IPS DF 6.9 (cell line): ENCODE measurements at regions not wholly inside any gene's neighbourhood (a gene's known extent, or its start where the extent isn't known, plus 50 kb on each side); places are given as distances from the start of the nearest gene placed in this dataset.

Experiments
- DNase-seq: peaks from one replicate; pipeline ENCODE4 v3.0.0-alpha.2; 2013; ENCODE audit warnings: low read depth, low spot score
- H3K27ac ChIP-seq: one replicate; pipeline ENCODE4 v1.5.1; 2013; ENCODE audit warnings: low read length, control low read depth
- H3K27me3 ChIP-seq: 2 replicates; pipeline ENCODE4 v1.6.1; 2013; ENCODE audit warnings: mild to moderate bottlenecking, low read length; ENCODE audit not compliant: control insufficient read depth, insufficient read depth
- H3K36me3 ChIP-seq: 2 replicates; pipeline ENCODE4 v1.6.1; 2013; ENCODE audit warnings: low read length; ENCODE audit not compliant: control insufficient read depth, insufficient read depth
- H3K4me1 ChIP-seq: 2 replicates; pipeline ENCODE4 v1.6.1; 2013; ENCODE audit warnings: low read length; ENCODE audit not compliant: control insufficient read depth, insufficient read depth
- H3K4me3 ChIP-seq: 2 replicates; pipeline ENCODE4 v1.5.1; 2013; ENCODE audit warnings: mild to moderate bottlenecking, low read length
- H3K9me3 ChIP-seq: 2 replicates; pipeline ENCODE4 v1.6.1; 2013; ENCODE audit warnings: low read length, inconsistent platforms; ENCODE audit not compliant: control insufficient read depth, insufficient read depth
- WGBS: extraction: QIAGEN DNeasy Blood & Tissue Kit; methylation state at CpG from one replicate; pipeline ENCODE4 v1.1.7; 2013; ENCODE audit warnings: mixed read lengths, missing lambda C conversion rate; ENCODE audit not compliant: insufficient read length, insufficient coverage; 5-methylcytosine and 5-hydroxymethylcytosine counted together

DNA sequence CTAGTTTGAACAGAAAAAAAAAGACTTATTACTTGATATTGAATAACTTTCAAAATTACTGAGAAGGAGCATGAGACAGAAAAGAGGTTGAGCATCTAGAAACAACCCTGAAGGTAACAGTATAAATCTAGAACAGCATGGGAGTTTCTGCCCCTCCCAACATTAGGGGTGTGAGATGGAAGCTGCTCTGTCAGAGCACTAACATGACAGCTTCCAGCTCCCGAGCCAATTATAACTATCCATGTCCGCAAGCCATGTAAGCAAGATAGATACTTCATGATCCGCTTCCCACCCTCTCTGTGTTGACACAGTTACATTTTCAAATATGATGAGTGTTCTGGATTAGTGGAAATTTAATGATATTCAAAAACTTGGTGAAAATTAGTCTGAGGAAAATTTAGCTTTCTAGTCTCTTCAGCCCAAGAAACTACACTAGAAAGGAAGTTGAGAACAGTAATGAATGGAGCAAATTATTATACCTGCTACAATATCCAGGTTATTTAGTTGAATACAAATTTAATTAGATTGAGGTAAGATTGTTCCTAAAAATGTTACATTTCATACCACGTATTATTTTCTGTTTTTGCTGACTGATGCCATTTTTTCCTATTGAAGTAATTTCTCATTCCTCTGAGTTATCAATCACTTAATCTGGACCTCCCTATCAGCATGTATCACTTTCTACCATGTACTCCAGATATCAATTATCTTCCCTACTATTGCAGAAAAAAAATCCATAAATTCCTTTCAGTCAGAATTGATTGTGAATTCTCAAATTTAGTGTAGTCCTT, 129.3 kb upstream of the SLIT2 start:
- Histone ChIP-seq H3K4me3 (no peak overlapping the region), H3K36me3 (no peaks in the 10 kb centered on the region), H3K9me3 (no peaks in the 10 kb centered on the region), H3K27me3 (no peaks in the 10 kb centered on the region), H3K27ac (no peak overlapping the region), H3K4me1 (no peaks in the 10 kb centered on the region)
- no peak for DNase-seq
- WGBS = no CpG with 5 or more reads among the region's 4 CpGs

- no peak overlapping the region for H3K27ac ChIP-seq
- no CpG with 5 or more reads among the region's 2 CpGs for WGBS
- no peaks in the 10 kb centered on the region for H3K9me3 ChIP-seq
- H3K4me1 ChIP-seq = no peaks in the 10 kb centered on the region
- H3K36me3 ChIP-seq = no peaks in the 10 kb centered on the region
- DNase-seq = no peak
- no peaks in the 10 kb centered on the region for H3K27me3 ChIP-seq
- H3K4me3 ChIP-seq = no peak overlapping the region
Measured at GRCh38 chr4:20119141-20119540, 132.6 kb upstream of the SLIT2 start.

DNA sequence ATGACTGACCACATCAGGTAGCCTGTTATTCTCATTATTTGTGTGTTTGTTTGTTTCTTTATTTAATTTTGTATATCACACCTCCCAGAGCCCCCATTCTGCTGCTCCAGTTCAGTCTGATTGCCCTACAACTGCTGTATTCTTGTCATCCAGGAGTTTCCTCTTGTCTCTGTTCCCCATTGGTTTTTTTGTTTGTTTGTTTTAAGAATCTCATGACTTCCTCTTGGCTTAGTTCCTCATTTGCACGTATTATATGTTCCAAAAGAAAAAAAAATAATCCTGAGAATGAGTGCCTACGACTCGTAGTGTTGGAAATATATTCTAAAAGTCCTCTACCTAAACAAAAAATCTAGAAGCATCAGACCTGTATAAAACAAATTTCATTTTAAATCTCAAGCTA, 142.3 kb upstream of the SLIT2 start:
- Histone ChIP-seq H3K27ac (no peak overlapping the region), H3K27me3 (no peaks in the 10 kb centered on the region), H3K9me3 (no peaks in the 10 kb centered on the region), H3K4me3 (no peak overlapping the region), H3K4me1 (no peaks in the 10 kb centered on the region), H3K36me3 (no peaks in the 10 kb centered on the region)
- no peak for DNase-seq
- no CpG with 5 or more reads among the region's 3 CpGs for WGBS

DNA sequence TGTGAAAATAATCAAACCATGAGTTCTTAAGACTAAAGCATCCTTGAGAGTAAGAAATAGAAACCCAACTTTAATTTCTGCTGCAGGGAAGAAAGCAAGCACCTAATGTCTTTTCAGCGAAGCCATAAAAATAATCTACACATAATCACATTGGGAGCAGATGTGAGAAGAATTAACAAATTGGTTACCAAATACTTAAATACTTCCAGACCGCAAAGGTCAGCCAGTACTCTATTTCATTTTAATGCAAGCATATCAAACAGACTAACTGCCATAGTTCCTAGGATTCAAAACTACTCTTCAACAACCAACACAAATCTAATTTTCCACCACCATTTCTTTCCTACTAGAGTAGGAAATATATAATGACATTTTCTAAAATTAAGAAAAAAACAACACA, 144.8 kb upstream of the SLIT2 start:
- Histone ChIP-seq H3K27me3 (no peaks in the 10 kb centered on the region), H3K4me1 (no peaks in the 10 kb centered on the region), H3K36me3 (no peaks in the 10 kb centered on the region), H3K4me3 (no peak overlapping the region), H3K9me3 (no peaks in the 10 kb centered on the region), H3K27ac (no peak overlapping the region)
- DNase-seq = no peak
- no CpG with 5 or more reads among the region's 2 CpGs for WGBS

- Histone ChIP-seq H3K27me3 (no peaks in the 10 kb centered on the region), H3K4me1 (no peaks in the 10 kb centered on the region), H3K27ac (no peak overlapping the region), H3K4me3 (no peak overlapping the region), H3K9me3 (no peaks in the 10 kb centered on the region), H3K36me3 (no peaks in the 10 kb centered on the region)
- no peak for DNase-seq
- WGBS = no CpG with 5 or more reads among the region's 4 CpGs
Measured at GRCh38 chr4:20101831-20102230, 149.9 kb upstream of the SLIT2 start.

DNA sequence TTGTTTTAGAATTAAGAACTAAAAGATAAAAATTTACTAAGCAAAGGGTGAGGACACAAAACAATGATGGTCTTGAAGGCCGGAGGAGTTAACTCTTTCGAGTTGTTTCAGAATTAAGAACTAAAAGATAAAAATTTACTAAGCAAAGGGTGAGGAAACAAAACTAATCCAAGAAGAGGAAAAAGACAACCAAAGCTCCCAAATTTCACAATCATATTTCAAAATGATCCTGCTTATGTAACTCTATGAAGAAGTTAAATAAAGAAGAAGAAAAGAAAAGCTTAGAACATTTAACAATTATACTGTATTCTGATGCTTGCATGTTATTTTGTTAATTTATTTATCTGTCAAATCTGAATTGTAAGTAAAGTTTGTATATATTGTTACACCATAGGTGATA, 154.8 kb upstream of the SLIT2 start:
- no peak for DNase-seq
- Histone ChIP-seq H3K9me3 (no peaks in the 10 kb centered on the region), H3K4me3 (no peak overlapping the region), H3K27ac (no peak overlapping the region), H3K36me3 (no peaks in the 10 kb centered on the region), H3K4me1 (no peaks in the 10 kb centered on the region), H3K27me3 (no peaks in the 10 kb centered on the region)
- WGBS = no CpG with 5 or more reads among the region's 2 CpGs

- Histone ChIP-seq H3K4me1 (no peaks in the 10 kb centered on the region), H3K9me3 (no peaks in the 10 kb centered on the region), H3K4me3 (no peak overlapping the region), H3K27me3 (no peaks in the 10 kb centered on the region), H3K27ac (no peak overlapping the region), H3K36me3 (no peaks in the 10 kb centered on the region)
- no CpG with 5 or more reads among the region's 4 CpGs for WGBS
- DNase-seq = no peak
Measured at GRCh38 chr4:20095805-20096541, 155.7 kb upstream of the SLIT2 start.

DNA sequence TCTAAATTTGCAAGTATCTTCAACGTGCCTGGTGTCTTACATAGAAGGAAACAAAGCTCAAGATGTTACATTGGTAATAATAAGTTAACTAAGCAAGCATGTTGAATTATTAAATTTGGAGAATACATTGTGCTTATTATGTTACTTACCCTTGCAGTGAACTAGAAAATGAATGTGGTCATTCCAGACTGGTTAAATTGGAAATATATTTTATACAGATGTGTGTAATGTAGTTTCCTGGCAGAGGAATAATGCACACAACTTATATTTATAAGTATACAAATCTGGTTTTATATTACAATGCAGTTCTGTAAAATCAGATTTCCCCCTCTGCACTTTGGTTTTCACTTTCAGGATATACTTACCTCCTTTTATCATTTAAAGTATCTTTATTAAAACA, 159.9 kb upstream of the SLIT2 start:
- Histone ChIP-seq H3K36me3 (no peaks in the 10 kb centered on the region), H3K4me3 (no peak overlapping the region), H3K4me1 (no peaks in the 10 kb centered on the region), H3K9me3 (no peaks in the 10 kb centered on the region), H3K27me3 (no peaks in the 10 kb centered on the region), H3K27ac (no peak overlapping the region)
- no CpG with 5 or more reads among the region's 1 CpG for WGBS
- DNase-seq = no peak

- Histone ChIP-seq H3K27me3 (no peaks in the 10 kb centered on the region), H3K9me3 (no peaks in the 10 kb centered on the region), H3K27ac (no peak overlapping the region), H3K4me1 (no peaks in the 10 kb centered on the region), H3K36me3 (no peaks in the 10 kb centered on the region), H3K4me3 (no peak overlapping the region)
- WGBS = no CpG with 5 or more reads among the region's 8 CpGs
- no peak for DNase-seq
Measured at GRCh38 chr4:20087522-20087911, 164.2 kb upstream of the SLIT2 start.

DNA sequence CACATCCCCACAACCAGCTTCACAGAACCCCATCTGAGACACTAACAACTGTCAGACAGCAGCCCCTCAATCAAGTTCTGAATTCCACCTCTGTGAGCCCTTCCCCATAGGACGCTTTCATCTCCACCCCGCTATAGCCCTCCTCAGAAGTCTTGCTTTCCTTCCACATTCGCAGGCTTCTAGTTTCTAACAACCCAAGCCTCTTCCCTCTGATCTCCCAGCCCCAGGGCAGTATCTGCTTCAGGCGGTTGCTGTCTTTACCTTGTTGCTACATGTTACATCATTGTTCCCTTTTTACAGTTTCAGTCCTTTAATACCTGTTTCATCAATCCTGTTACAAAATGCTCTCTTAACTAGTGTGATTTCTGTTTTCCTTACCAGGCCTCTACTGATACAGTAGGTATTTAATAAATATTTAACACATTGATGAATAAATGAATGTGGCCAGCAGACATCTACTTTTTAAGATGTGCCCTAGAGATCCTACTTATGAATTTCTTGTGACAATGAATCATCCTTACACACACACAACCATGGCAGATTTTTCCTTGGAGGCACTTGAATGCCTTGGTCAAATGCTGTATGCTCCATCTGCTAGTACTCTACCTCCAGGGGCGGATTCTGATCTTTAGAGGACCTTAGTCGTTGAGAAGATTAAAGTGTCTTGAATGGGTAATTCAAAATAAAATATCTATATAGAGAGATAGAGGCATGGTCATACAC, 164.7 kb upstream of the SLIT2 start:
- no peaks in the 10 kb centered on the region for H3K4me1 ChIP-seq
- no peaks in the 10 kb centered on the region for H3K27me3 ChIP-seq
- H3K9me3 ChIP-seq = no peaks in the 10 kb centered on the region
- WGBS = no CpG with 5 or more reads among the region's 6 CpGs
- no peak overlapping the region for H3K27ac ChIP-seq
- no peak overlapping the region for H3K4me3 ChIP-seq
- H3K36me3 ChIP-seq = no peaks in the 10 kb centered on the region
- no peak for DNase-seq
